ENCODE measurements at regions not wholly inside any gene's neighbourhood (a gene's known extent, or its start where the extent isn't known, plus 50 kb on each side); places are given as distances from the start of the nearest gene placed in this dataset.

GRCh38 chr2:7886666-7887065, 795.2 kb upstream of the ID2 start:
- TF ChIP-seq EP300 (conservative IDR thresholded peaks at IDR 0.05; ENCODE audit: poor library complexity, severe bottlenecking) = no peak
- TF ChIP-seq CTCF (IDR thresholded peaks at IDR 0.05; ENCODE audit: poor library complexity, severe bottlenecking) = no peak
- TF ChIP-seq RAD21 (conservative IDR thresholded peaks at IDR 0.05) = no peak
- TF ChIP-seq SMC3 (conservative IDR thresholded peaks at IDR 0.05; ENCODE audit: poor library complexity) = no peak
- no peak for TF ChIP-seq MXI1 (conservative IDR thresholded peaks at IDR 0.05; ENCODE audit: poor library complexity, severe bottlenecking)
- no peak for TF ChIP-seq TAF1 (IDR thresholded peaks at IDR 0.05; ENCODE audit: low read depth)
- no peak for TF ChIP-seq EZH2 (IDR thresholded peaks at IDR 0.05; ENCODE audit: borderline replicate concordance, insufficient read depth, low read length, poor library complexity, severe bottlenecking)
- TF ChIP-seq POLR2AphosphoS5 (IDR thresholded peaks at IDR 0.05) = no peak
- no peak for TF ChIP-seq REST (IDR thresholded peaks at IDR 0.05; ENCODE audit: borderline replicate concordance)

Data from neural cell (in vitro differentiated cells).